ENCODE measurements at regions not wholly inside any gene's neighbourhood (a gene's known extent, or its start where the extent isn't known, plus 50 kb on each side); places are given as distances from the start of the nearest gene placed in this dataset.

DNA sequence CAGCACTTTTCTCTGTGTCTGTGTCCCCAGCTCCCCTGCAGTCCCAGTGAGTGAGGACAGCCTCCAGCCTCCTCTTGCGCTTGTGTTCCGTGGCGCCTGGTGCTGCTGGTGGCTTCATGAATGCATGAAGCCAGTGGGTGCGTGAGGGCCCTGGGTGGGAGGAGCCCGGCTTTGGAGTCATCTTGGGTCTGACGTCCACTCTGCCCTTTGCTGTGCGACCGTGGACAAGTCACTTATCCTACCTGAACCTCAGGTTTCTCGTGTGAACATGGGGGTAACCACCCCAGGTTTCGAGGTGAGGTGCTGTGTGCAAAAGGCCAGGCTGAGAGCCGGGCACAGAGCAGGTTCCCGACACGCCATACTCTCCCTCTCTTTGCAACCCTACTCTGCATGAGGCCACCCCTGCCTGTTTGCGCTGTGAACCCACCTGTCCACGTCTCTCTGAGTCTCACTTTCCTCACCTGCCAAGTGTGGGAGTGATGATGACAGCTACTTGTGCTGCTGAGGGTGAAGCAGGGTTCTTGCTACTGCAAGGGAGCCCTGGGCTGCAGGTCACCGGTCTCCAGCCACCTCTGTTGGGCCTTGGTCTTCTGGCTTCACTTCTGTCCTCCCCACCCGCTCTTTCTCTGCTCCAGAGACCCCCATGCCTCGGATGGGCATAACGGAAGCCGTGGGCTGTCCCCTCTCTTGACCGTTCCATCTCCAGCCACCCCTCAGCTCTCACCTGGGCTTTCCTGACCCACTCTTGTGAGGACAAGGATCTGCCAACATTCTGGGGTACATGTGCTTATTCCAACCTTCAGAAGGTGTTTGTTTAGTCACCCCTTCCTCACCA is 537.6 kb downstream of the TBC1D22A start:
- 81% methylated on average over 17 of the region's 21 CpGs for WGBS (ENCODE audit: insufficient coverage)
- DNase-seq (no peak), ATAC-seq (ENCODE audit: low read depth) (no peak)
- Mint-ChIP-seq H3K4me1 (no peaks in the 10 kb centered on the region), H3K4me3 (no peak overlapping the region), H3K27ac (no peak overlapping the region), H3K9me3 (ENCODE audit: insufficient read depth) (no peaks in the 10 kb centered on the region), H3K27me3 (no peaks in the 10 kb centered on the region)
- TF ChIP-seq EZH2 (IDR thresholded peaks at IDR 0.05; ENCODE audit: borderline replicate concordance, insufficient read depth, low read depth, low read length, poor library complexity, severe bottlenecking): no peak
- TF ChIP-seq, protein P1, sequence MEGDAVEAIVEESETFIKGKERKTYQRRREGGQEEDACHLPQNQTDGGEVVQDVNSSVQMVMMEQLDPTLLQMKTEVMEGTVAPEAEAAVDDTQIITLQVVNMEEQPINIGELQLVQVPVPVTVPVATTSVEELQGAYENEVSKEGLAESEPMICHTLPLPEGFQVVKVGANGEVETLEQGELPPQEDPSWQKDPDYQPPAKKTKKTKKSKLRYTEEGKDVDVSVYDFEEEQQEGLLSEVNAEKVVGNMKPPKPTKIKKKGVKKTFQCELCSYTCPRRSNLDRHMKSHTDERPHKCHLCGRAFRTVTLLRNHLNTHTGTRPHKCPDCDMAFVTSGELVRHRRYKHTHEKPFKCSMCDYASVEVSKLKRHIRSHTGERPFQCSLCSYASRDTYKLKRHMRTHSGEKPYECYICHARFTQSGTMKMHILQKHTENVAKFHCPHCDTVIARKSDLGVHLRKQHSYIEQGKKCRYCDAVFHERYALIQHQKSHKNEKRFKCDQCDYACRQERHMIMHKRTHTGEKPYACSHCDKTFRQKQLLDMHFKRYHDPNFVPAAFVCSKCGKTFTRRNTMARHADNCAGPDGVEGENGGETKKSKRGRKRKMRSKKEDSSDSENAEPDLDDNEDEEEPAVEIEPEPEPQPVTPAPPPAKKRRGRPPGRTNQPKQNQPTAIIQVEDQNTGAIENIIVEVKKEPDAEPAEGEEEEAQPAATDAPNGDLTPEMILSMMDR (IDR thresholded peaks at IDR 0.05): no peak
- POLR2A ChIA-PET: no interaction called here
- no peak overlapping the region for H3K27ac ChIP-seq (ENCODE audit: low read length in 2 of 2)
- CTCF ChIA-PET: no interaction called here
- H3K9ac ChIP-seq (ENCODE audit: low read length): no peak overlapping the region
- H3K36me3 ChIP-seq (replicated peaks in 1 of 2; ENCODE audit: control extremely low read depth in 1 of 2, control insufficient read depth in 1 of 2, extremely low read depth in 1 of 2, insufficient read depth in 2 of 2, low read length in 1 of 2): no peaks in the 10 kb centered on the region
- H3K79me2 ChIP-seq (ENCODE audit: control insufficient read depth, insufficient read depth, low read length): no peaks in the 10 kb centered on the region
- H3K27me3 ChIP-seq (replicated peaks in 1 of 4; ENCODE audit: control extremely low read depth in 1 of 4, control insufficient read depth in 3 of 4, insufficient read depth in 4 of 4, low read length in 3 of 4): no peaks in the 10 kb centered on the region
- no peak overlapping the region for H2AFZ ChIP-seq (ENCODE audit: insufficient read depth, low read depth, low read length, poor library complexity, severe bottlenecking)
- no peak overlapping the region for H3K4me2 ChIP-seq (replicated peaks; ENCODE audit: low read depth, low read length, poor library complexity, severe bottlenecking)
- intact Hi-C loops (cut with micrococcal nuclease): no loop called here
- no peaks in the 10 kb centered on the region for H3K4me1 ChIP-seq (ENCODE audit: control insufficient read depth in 2 of 2, insufficient read depth in 2 of 2, low read length in 2 of 2)
- H3K4me3 ChIP-seq (ENCODE audit: control extremely low read depth in 1 of 5, extremely low read depth in 1 of 5, insufficient read depth in 1 of 5, low read depth in 2 of 5, low read length in 4 of 5): no peak overlapping the region
- peaks cover 0 to 16% (median 0%) of the 10 kb centered on the region in 3 donors for H3K9me3 ChIP-seq (ENCODE audit: control extremely low read depth in 1 of 3, control insufficient read depth in 2 of 3, insufficient read depth in 1 of 3, low read length in 2 of 3)
- H4K20me1 ChIP-seq (ENCODE audit: control insufficient read depth, insufficient read depth, low read length, poor library complexity, severe bottlenecking): no peaks in the 10 kb centered on the region

DNA sequence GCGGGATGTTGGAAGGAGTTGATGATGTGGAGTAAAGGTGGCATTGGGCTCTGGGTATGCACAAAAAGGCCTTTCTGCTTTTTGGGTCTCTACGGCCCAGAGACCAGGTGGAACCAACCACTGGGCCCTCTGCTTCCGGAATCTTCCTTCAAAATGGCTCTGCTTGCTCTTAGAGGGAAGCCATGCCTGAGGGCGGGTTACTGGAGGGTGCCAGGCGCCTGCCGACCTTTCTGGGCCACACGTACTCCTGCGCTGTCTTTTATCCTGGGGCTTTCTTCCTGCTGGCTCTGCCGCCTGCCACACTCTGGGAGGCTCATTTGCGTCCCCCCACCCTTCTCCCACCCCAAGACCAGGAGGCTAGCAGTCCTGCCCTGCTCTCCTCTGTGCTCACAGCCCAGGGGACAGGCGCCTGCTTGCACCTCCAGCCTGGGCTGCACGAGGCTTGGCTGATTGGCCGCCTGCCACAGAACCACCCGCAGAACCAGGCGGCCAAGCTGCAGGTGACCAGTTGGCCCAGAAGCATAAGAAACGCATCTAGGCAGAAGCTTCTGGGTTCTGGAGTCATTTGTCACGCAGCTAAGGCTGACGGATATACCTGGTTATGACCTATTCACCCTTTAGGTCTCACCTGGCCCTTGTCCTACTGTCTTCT is 536.9 kb downstream of the TBC1D22A start:
- ATAC-seq (ENCODE audit: low read depth) (no peak), DNase-seq (no peak)
- intact Hi-C loops (cut with micrococcal nuclease): no loop called here
- Histone ChIP-seq H3K4me3 (ENCODE audit: control extremely low read depth in 1 of 5, extremely low read depth in 1 of 5, insufficient read depth in 1 of 5, low read depth in 2 of 5, low read length in 4 of 5) (no peak overlapping the region), H3K9ac (ENCODE audit: low read length) (no peak overlapping the region), H3K4me1 (ENCODE audit: control insufficient read depth in 2 of 2, insufficient read depth in 2 of 2, low read length in 2 of 2) (no peaks in the 10 kb centered on the region), H3K27me3 (replicated peaks in 1 of 4; ENCODE audit: control extremely low read depth in 1 of 4, control insufficient read depth in 3 of 4, insufficient read depth in 4 of 4, low read length in 3 of 4) (no peaks in the 10 kb centered on the region), H3K36me3 (replicated peaks in 1 of 2; ENCODE audit: control extremely low read depth in 1 of 2, control insufficient read depth in 1 of 2, extremely low read depth in 1 of 2, insufficient read depth in 2 of 2, low read length in 1 of 2) (no peaks in the 10 kb centered on the region), H3K79me2 (ENCODE audit: control insufficient read depth, insufficient read depth, low read length) (no peaks in the 10 kb centered on the region), H3K9me3 (ENCODE audit: control extremely low read depth in 1 of 3, control insufficient read depth in 2 of 3, insufficient read depth in 1 of 3, low read length in 2 of 3) (peaks cover 0 to 16% (median 0%) of the 10 kb centered on the region in 3 donors), H2AFZ (ENCODE audit: insufficient read depth, low read depth, low read length, poor library complexity, severe bottlenecking) (no peak overlapping the region), H3K4me2 (replicated peaks; ENCODE audit: low read depth, low read length, poor library complexity, severe bottlenecking) (no peak overlapping the region), H3K27ac (ENCODE audit: low read length in 2 of 2) (no peak overlapping the region), H4K20me1 (ENCODE audit: control insufficient read depth, insufficient read depth, low read length, poor library complexity, severe bottlenecking) (no peaks in the 10 kb centered on the region)
- CTCF ChIA-PET: no interaction called here
- no peaks in the 10 kb centered on the region for H3K4me1 Mint-ChIP-seq
- H3K9me3 Mint-ChIP-seq (ENCODE audit: insufficient read depth): no peaks in the 10 kb centered on the region
- TF ChIP-seq EZH2 (IDR thresholded peaks at IDR 0.05; ENCODE audit: borderline replicate concordance, insufficient read depth, low read depth, low read length, poor library complexity, severe bottlenecking): no peak
- TF ChIP-seq, protein P1 (IDR thresholded peaks at IDR 0.05): no peak
- POLR2A ChIA-PET: no interaction called here
- 92% methylated on average over 17 of the region's 18 CpGs for WGBS (ENCODE audit: insufficient coverage)
- H3K4me3 Mint-ChIP-seq: no peak overlapping the region
- H3K27ac Mint-ChIP-seq: no peak overlapping the region
- H3K27me3 Mint-ChIP-seq: peaks cover 4% of the 10 kb centered on the region
